Putamen (tissue), 1 donor: ENCODE measurements at regions not wholly inside any gene's neighbourhood (a gene's known extent, or its start where the extent isn't known, plus 50 kb on each side); places are given as distances from the start of the nearest gene placed in this dataset.
"Not testable (repeated sequence)": the region's sequence is repeated elsewhere in the genome, so short reads cannot be mapped to it uniquely, and the experiment has no call there.

Experiments used
- DNase-seq: peaks from one replicate; pipeline ENCODE4 v3.0.0-alpha.2; 2016; ENCODE audit warnings: low spot score

GRCh38 chr2:176569574-176569973 lies 300.3 kb downstream of the MTX2 start:
- DNase-seq, result no peak

GRCh38 chr2:176573612-176574483 lies 304.6 kb downstream of the MTX2 start:
- no peak for DNase-seq

- DNase-seq, result no peak
These were observed 305.4 kb downstream of the MTX2 start for GRCh38 chr2:176574484-176575236.

- DNase-seq, result no peak
These were observed 306.0 kb downstream of the MTX2 start for GRCh38 chr2:176575237-176575744.

- no peak for DNase-seq
These were observed 307.8 kb downstream of the MTX2 start for GRCh38 chr2:176577054-176577453.

- not testable (repeated sequence) for DNase-seq
These were observed 309.1 kb downstream of the MTX2 start for GRCh38 chr2:176578292-176578691.

- no peak for DNase-seq
These were observed 310.4 kb downstream of the MTX2 start for GRCh38 chr2:176579608-176580007.

GRCh38 chr2:176581557-176582165 lies 312.4 kb downstream of the MTX2 start:
- DNase-seq, result no peak

GRCh38 chr2:176582176-176582575 lies 312.9 kb downstream of the MTX2 start:
- DNase-seq, result no peak

GRCh38 chr2:176582990-176583481 lies 313.8 kb downstream of the MTX2 start:
- DNase-seq, result no peak

GRCh38 chr2:176583607-176584006 lies 314.4 kb downstream of the MTX2 start:
- no peak for DNase-seq

GRCh38 chr2:176584333-176584732 lies 315.1 kb downstream of the MTX2 start:
- no peak for DNase-seq

GRCh38 chr2:176585291-176585690 lies 316.0 kb downstream of the MTX2 start:
- no peak for DNase-seq

- DNase-seq, result no peak
These were observed 316.5 kb downstream of the MTX2 start for GRCh38 chr2:176585791-176586190.

GRCh38 chr2:176589287-176589686 lies 320.0 kb downstream of the MTX2 start:
- no peak for DNase-seq

- no peak for DNase-seq
These were observed 320.7 kb downstream of the MTX2 start for GRCh38 chr2:176589825-176590440.

GRCh38 chr2:176592216-176592615 lies 323.0 kb downstream of the MTX2 start:
- DNase-seq, result no peak

- no peak for DNase-seq
These were observed 326.7 kb downstream of the MTX2 start for GRCh38 chr2:176595986-176596385.

GRCh38 chr2:176597916-176598315 lies 328.7 kb downstream of the MTX2 start:
- no peak for DNase-seq

- no peak for DNase-seq
These were observed 329.1 kb downstream of the MTX2 start for GRCh38 chr2:176598351-176598750.

- no peak for DNase-seq
These were observed 330.7 kb downstream of the MTX2 start for GRCh38 chr2:176599796-176600485.
